Sigmoid colon (tissue), 6 donors: ENCODE measurements at regions not wholly inside any gene's neighbourhood (a gene's known extent, or its start where the extent isn't known, plus 50 kb on each side); places are given as distances from the start of the nearest gene placed in this dataset.

ENCODE experiments used
- DNase-seq: peaks from one replicate; pipeline ENCODE4 v3.0.0-alpha.2; 2019
- H3K27ac ChIP-seq, 4 donors: fragments of 200-600 bp; sonication (generic); one replicate each; pipeline ENCODE4 v1.5.1; 2016 to 2019; ENCODE audit warnings: mild to moderate bottlenecking in 1 of 4
- H3K27me3 ChIP-seq, 3 donors: fragments of 200-600 bp; sonication (generic); one replicate each; pipeline ENCODE4 v1.5.1; 2019; ENCODE audit warnings: mild to moderate bottlenecking in 1 of 3
- H3K36me3 ChIP-seq, 4 donors: fragments of 200-600 bp; sonication (generic); one replicate each; pipeline ENCODE4 v1.5.1; 2016 to 2019
- H3K4me1 ChIP-seq, 4 donors: fragments of 200-600 bp; sonication (generic); one replicate each; pipeline ENCODE4 v1.5.1; 2017 to 2019
- H3K4me3 ChIP-seq, 4 donors: fragments of 200-600 bp; sonication (generic); one replicate each; pipeline ENCODE4 v1.5.1; 2017 to 2019; ENCODE audit warnings: mild to moderate bottlenecking in 2 of 4, moderate library complexity in 1 of 4
- H3K9me3 ChIP-seq, 4 donors: fragments of 200-600 bp in 3 of 4; sonication (generic) in 3 of 4; one replicate each; pipeline versions ENCODE4 v1.5.1 to v1.6.1; 2013 to 2019
- CTCF ChIP-seq, 4 experiments: fragments of 450-650 bp in 3 of 4; fragments of 200-600 bp in 1 of 4; IDR thresholded peaks; one replicate each; pipeline ENCODE4 v1.5.1; 2016 to 2019; ENCODE audit warnings: antibody characterized with exemption in 4 of 4, mild to moderate bottlenecking in 3 of 4, moderate library complexity in 2 of 4
- EP300 ChIP-seq, 4 donors: sonication (generic); formaldehyde crosslinking; IDR thresholded peaks; one replicate each; pipeline ENCODE4 v1.6.1; 2017; ENCODE audit warnings: antibody characterized with exemption in 4 of 4
- POLR2A ChIP-seq, 2 donors: fragments of 450-650 bp; IDR thresholded peaks; one replicate each; pipeline ENCODE4 v1.6.1; 2016; ENCODE audit warnings: antibody characterized with exemption in 2 of 2, mild to moderate bottlenecking in 2 of 2, moderate library complexity in 2 of 2
- POLR2AphosphoS5 ChIP-seq, 4 donors: sonication (generic); formaldehyde crosslinking; IDR thresholded peaks; one replicate each; pipeline ENCODE4 v1.6.1; 2017; ENCODE audit warnings: antibody characterized with exemption in 4 of 4
- WGBS, 2 donors: extraction: QIAGEN DNeasy Blood & Tissue Kit; methylation state at CpG; one replicate each; pipeline ENCODE4 v1.1.7; 2013; 5-methylcytosine and 5-hydroxymethylcytosine counted together
- intact Hi-C: fragments of 100-400 bp; cut with DNase I; formaldehyde crosslinking; loops from one replicate; pipeline ENCODE4 v1.15.1; 2023
- donor health status: healthy with polysubstance abuse.
- donor health status: healthy.

- DNase-seq = peak; percentile 80
- no peak overlapping the region for H3K4me3 ChIP-seq
- H3K36me3 ChIP-seq = no peaks in the 10 kb centered on the region
- H3K27me3 ChIP-seq = no peaks in the 10 kb centered on the region
- H3K9me3 ChIP-seq = no peaks in the 10 kb centered on the region
- TF ChIP-seq CTCF (IDR thresholded peaks at IDR 0.05) (no peak), POLR2A (IDR thresholded peaks at IDR 0.05) (no peak), EP300 (IDR thresholded peaks at IDR 0.05) (peak in 1 of 4 donors; percentile 20), POLR2AphosphoS5 (IDR thresholded peaks at IDR 0.05) (peak in 3 of 4 donors; percentile 45 to 57 (median 48))
- peak overlapping the region; percentile 34 to 92 (median 76) for H3K27ac ChIP-seq
- H3K4me1 ChIP-seq = peaks cover 0 to 67% (median 57%) of the 10 kb centered on the region in 4 donors
- WGBS, 2 donors = 40 to 71% methylated on average over 23 of the region's 23 CpGs
- intact Hi-C loops = no loop called here
Observed at GRCh38 chr17:77312786-77313599, 172.2 kb downstream of the SEC14L1 start.

GRCh38 chr17:77313831-77314230, 173.1 kb downstream of the SEC14L1 start:
- peak; percentile 50 for DNase-seq
- Histone ChIP-seq H3K36me3 (no peaks in the 10 kb centered on the region), H3K9me3 (no peaks in the 10 kb centered on the region), H3K27me3 (no peaks in the 10 kb centered on the region), H3K4me3 (no peak overlapping the region), H3K27ac (peak overlapping the region; percentile 34 to 92 (median 76)), H3K4me1 (peaks cover 0 to 66% (median 54%) of the 10 kb centered on the region in 4 donors)
- TF ChIP-seq POLR2AphosphoS5 (IDR thresholded peaks at IDR 0.05) (no peak), CTCF (IDR thresholded peaks at IDR 0.05) (no peak), POLR2A (IDR thresholded peaks at IDR 0.05) (no peak), EP300 (IDR thresholded peaks at IDR 0.05) (no peak)
- intact Hi-C loops = no loop called here
- WGBS, 2 donors = 58 to 85% methylated on average over 7 of the region's 7 CpGs

- peaks cover 0 to 66% (median 54%) of the 10 kb centered on the region in 4 donors for H3K4me1 ChIP-seq
- DNase-seq = peak; percentile 64
- no peaks in the 10 kb centered on the region for H3K9me3 ChIP-seq
- intact Hi-C loops = no loop called here
- no peaks in the 10 kb centered on the region for H3K36me3 ChIP-seq
- no peak overlapping the region for H3K4me3 ChIP-seq
- WGBS, 2 donors = 92 to 95% methylated on average over 11 of the region's 11 CpGs
- peak overlapping the region in 2 of 4 donors; percentile 78 to 92 for H3K27ac ChIP-seq
- H3K27me3 ChIP-seq = no peaks in the 10 kb centered on the region
- TF ChIP-seq POLR2A (IDR thresholded peaks at IDR 0.05) = no peak
- TF ChIP-seq EP300 (IDR thresholded peaks at IDR 0.05) = no peak
- TF ChIP-seq POLR2AphosphoS5 (IDR thresholded peaks at IDR 0.05) = no peak
- TF ChIP-seq CTCF (IDR thresholded peaks at IDR 0.05) = no peak
Observed at GRCh38 chr17:77314601-77315000, 173.8 kb downstream of the SEC14L1 start.

- peak; percentile 57 for DNase-seq
- H3K4me1 ChIP-seq = peaks cover 0 to 63% (median 55%) of the 10 kb centered on the region in 4 donors
- WGBS, 2 donors = 90 to 97% methylated on average over 8 of the region's 8 CpGs
- no peak overlapping the region for H3K4me3 ChIP-seq
- intact Hi-C loops = no loop called here
- no peaks in the 10 kb centered on the region for H3K36me3 ChIP-seq
- peak overlapping the region in 2 of 4 donors; percentile 80 to 92 for H3K27ac ChIP-seq
- H3K9me3 ChIP-seq = no peaks in the 10 kb centered on the region
- no peaks in the 10 kb centered on the region for H3K27me3 ChIP-seq
- TF ChIP-seq EP300 (IDR thresholded peaks at IDR 0.05) = no peak
- TF ChIP-seq POLR2AphosphoS5 (IDR thresholded peaks at IDR 0.05) = no peak
- no peak for TF ChIP-seq POLR2A (IDR thresholded peaks at IDR 0.05)
- TF ChIP-seq CTCF (IDR thresholded peaks at IDR 0.05) = no peak
Observed at GRCh38 chr17:77315010-77315409, 174.2 kb downstream of the SEC14L1 start.
